A673 (cell line): ENCODE measurements at regions not wholly inside any gene's neighbourhood (a gene's known extent, or its start where the extent isn't known, plus 50 kb on each side); places are given as distances from the start of the nearest gene placed in this dataset.

Source experiments
- BruUV-seq: library from RNA; stranded (reverse); fragments of 400-500 nt; replicated peaks from 2 replicates; lab custom pipeline; 2021; lab: Mats Ljungman, UMichigan
- CTCF ChIA-PET: fragments of 300-600 bp; sonication (Branson Sonifier 250); formaldehyde crosslinking; loops from one replicate; lab custom pipeline; 2022; ENCODE audit warnings: antibody characterized with exemption; lab: Charles Lee
- POLR2A ChIA-PET: fragments of 300-600 bp; sonication (Branson Sonifier 250); formaldehyde crosslinking; loops from one replicate; lab custom pipeline; 2022; ENCODE audit warnings: antibody characterized with exemption; ENCODE audit not compliant: low non-redundant PET; lab: Charles Lee
- DNase-seq: peaks from one replicate; pipeline ENCODE4 v3.0.0-alpha.2; 2015; ENCODE audit warnings: low spot score
- H3K27ac ChIP-seq: fragments of 200-600 bp; sonication (generic); 2 replicates; pipeline ENCODE4 v1.5.1; 2016; ENCODE audit warnings: mixed run types, low read depth, mild to moderate bottlenecking, mixed read lengths, antibody characterized with exemption, low read length; ENCODE audit not compliant: poor library complexity, severe bottlenecking
- H3K27me3 ChIP-seq: fragments of 200-600 bp; sonication (generic); replicated peaks from 2 replicates; pipeline ENCODE4 v1.6.1; 2017; ENCODE audit warnings: mixed run types, low read depth, mild to moderate bottlenecking, mixed read lengths, antibody characterized with exemption, low read length; ENCODE audit not compliant: insufficient read depth, poor library complexity
- H3K36me3 ChIP-seq: fragments of 200-600 bp; sonication (generic); 2 replicates; pipeline ENCODE4 v1.6.1; 2016; ENCODE audit warnings: mixed run types, mild to moderate bottlenecking, mixed read lengths, antibody characterized with exemption, low read length; ENCODE audit not compliant: insufficient read depth, poor library complexity, severe bottlenecking
- H3K4me1 ChIP-seq: fragments of 200-600 bp; sonication (generic); 2 replicates; pipeline ENCODE4 v1.6.1; 2017; ENCODE audit warnings: mixed run types, mild to moderate bottlenecking, mixed read lengths, antibody characterized with exemption, low read length; ENCODE audit not compliant: insufficient read depth, poor library complexity, severe bottlenecking
- H3K4me3 ChIP-seq: fragments of 200-600 bp; sonication (generic); 2 replicates; pipeline ENCODE4 v1.5.1; 2016; ENCODE audit warnings: low read depth, mixed run types, mild to moderate bottlenecking, mixed read lengths, low read length; ENCODE audit not compliant: poor library complexity, severe bottlenecking
- H3K9me3 ChIP-seq: fragments of 200-600 bp; sonication (generic); 2 replicates; pipeline ENCODE4 v1.6.1; 2016; ENCODE audit warnings: mixed run types, low read depth, mild to moderate bottlenecking, mixed read lengths, antibody characterized with exemption, low read length; ENCODE audit not compliant: poor library complexity, severe bottlenecking
- EZH2 ChIP-seq: fragments of 200-600 bp; sonication (generic); IDR thresholded peaks from 2 replicates; pipeline ENCODE4 v1.6.1; 2017; ENCODE audit warnings: borderline replicate concordance, low read depth, mild to moderate bottlenecking, mixed read lengths, antibody characterized with exemption, low read length; ENCODE audit not compliant: poor library complexity, severe bottlenecking
- intact Hi-C: fragments of 100-400 bp; cut with micrococcal nuclease; formaldehyde crosslinking; loops from one replicate; pipeline ENCODE4 v1.10.0; 2022; ENCODE audit not compliant: unreplicated experiment
- TF ChIP-seq, protein P1 (sequence below): fragments of 300-800, 200-600 bp; sonication (generic); conservative IDR thresholded peaks from 2 replicates; pipeline ENCODE4 v1.5.1; 2017; ENCODE audit warnings: low read depth, mild to moderate bottlenecking, antibody characterized with exemption, low read length, moderate library complexity, mixed read lengths

- H3K36me3 ChIP-seq = no peaks in the 10 kb centered on the region
- BruUV-seq = no TSS peak
- no peak overlapping the region for H3K27ac ChIP-seq
- no peak overlapping the region for H3K4me3 ChIP-seq
- no peak for TF ChIP-seq EZH2
- TF ChIP-seq, protein P1, sequence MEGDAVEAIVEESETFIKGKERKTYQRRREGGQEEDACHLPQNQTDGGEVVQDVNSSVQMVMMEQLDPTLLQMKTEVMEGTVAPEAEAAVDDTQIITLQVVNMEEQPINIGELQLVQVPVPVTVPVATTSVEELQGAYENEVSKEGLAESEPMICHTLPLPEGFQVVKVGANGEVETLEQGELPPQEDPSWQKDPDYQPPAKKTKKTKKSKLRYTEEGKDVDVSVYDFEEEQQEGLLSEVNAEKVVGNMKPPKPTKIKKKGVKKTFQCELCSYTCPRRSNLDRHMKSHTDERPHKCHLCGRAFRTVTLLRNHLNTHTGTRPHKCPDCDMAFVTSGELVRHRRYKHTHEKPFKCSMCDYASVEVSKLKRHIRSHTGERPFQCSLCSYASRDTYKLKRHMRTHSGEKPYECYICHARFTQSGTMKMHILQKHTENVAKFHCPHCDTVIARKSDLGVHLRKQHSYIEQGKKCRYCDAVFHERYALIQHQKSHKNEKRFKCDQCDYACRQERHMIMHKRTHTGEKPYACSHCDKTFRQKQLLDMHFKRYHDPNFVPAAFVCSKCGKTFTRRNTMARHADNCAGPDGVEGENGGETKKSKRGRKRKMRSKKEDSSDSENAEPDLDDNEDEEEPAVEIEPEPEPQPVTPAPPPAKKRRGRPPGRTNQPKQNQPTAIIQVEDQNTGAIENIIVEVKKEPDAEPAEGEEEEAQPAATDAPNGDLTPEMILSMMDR = no peak
- ChIA-PET POLR2A (no interaction called here), CTCF (no interaction called here)
- DNase-seq = no peak
- intact Hi-C loops = no loop called here
- H3K4me1 ChIP-seq = peaks cover 10% of the 10 kb centered on the region
- H3K27me3 ChIP-seq = no peaks in the 10 kb centered on the region
- H3K9me3 ChIP-seq = no peaks in the 10 kb centered on the region
Observed at GRCh38 chr2:12080360-12080759, 333.9 kb downstream of the LPIN1 start.

DNA sequence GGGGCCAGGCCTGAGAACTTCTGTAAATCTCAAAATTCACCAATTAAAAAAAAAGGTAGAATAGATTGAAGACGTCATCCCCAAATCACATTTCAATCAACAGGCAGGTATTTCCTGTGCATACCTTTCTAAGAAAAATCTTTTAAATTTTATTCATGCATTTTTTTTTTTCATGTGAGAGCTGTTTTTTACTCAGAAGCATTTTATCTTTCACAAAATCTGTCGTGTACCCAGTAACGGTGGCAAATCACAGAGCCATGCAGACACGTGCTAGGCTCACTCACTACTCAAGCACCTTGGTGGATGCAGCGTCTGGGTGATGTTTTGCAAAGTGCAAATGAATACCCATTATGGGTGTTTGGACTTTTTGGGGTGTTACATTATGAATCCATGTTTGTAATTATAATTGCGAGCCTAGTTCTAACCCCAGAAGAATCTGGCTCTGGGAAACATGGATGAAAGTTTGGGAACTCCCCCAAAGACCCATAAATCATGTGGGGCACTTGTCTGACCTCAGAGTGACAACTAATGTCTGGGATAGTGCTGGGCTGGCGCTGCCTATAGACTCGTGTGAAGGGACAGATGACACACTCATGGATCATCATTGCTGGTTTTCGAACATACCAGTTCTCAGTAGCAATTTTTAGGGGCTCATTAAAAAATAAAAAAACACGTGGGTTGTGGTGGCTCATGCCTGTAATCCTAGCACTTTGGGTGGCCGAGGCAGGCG lies 335.2 kb downstream of the LPIN1 start:
- H3K36me3 ChIP-seq = no peaks in the 10 kb centered on the region
- no peak overlapping the region for H3K27ac ChIP-seq
- H3K4me3 ChIP-seq = no peak overlapping the region
- BruUV-seq = no TSS peak
- peaks cover 10% of the 10 kb centered on the region for H3K4me1 ChIP-seq
- H3K27me3 ChIP-seq = no peaks in the 10 kb centered on the region
- intact Hi-C loops = no loop called here
- no peaks in the 10 kb centered on the region for H3K9me3 ChIP-seq
- ChIA-PET CTCF (no interaction called here), POLR2A (no interaction called here)
- DNase-seq = no peak
- TF ChIP-seq EZH2 = no peak
- TF ChIP-seq, protein P1 = no peak

GRCh38 chr2:12083081-12083581 lies 336.7 kb downstream of the LPIN1 start:
- peak; percentile 67 for DNase-seq
- POLR2A ChIA-PET = no interaction called here
- TF ChIP-seq, protein P1 = no peak
- TF ChIP-seq EZH2 = no peak

More at GRCh38 chr2:12083081-12083581, 336.7 kb downstream of the LPIN1 start:
- Histone ChIP-seq H3K36me3 (no peaks in the 10 kb centered on the region), H3K4me1 (peaks cover 10% of the 10 kb centered on the region), H3K9me3 (no peaks in the 10 kb centered on the region), H3K4me3 (no peak overlapping the region), H3K27me3 (no peaks in the 10 kb centered on the region), H3K27ac (no peak overlapping the region)
- no TSS peak for BruUV-seq
- intact Hi-C loops = no loop called here
- CTCF ChIA-PET = no interaction called here
